NCI-H2227 (cell line): ENCODE measurements at regions not wholly inside any gene's neighbourhood (a gene's known extent, or its start where the extent isn't known, plus 50 kb on each side); places are given as distances from the start of the nearest gene placed in this dataset.
"Not testable (repeated sequence)": the region's sequence is repeated elsewhere in the genome, so short reads cannot be mapped to it uniquely, and the experiment has no call there.

ENCODE experiments used
- DNase-seq: peaks from one replicate; lab custom pipeline; 2025; ENCODE audit not compliant: unreplicated experiment; lab: John Stamatoyannopoulos, UW

GRCh38 chr15:39510001-39510701 lies 70.7 kb upstream of the THBS1 start:
- DNase-seq, result no peak

- DNase-seq, result no peak
These were observed 69.6 kb upstream of the THBS1 start for GRCh38 chr15:39511000-39511915.

- DNase-seq, result no peak
These were observed 69.0 kb upstream of the THBS1 start for GRCh38 chr15:39511916-39512260.

- no peak for DNase-seq
These were observed 68.2 kb upstream of the THBS1 start for GRCh38 chr15:39512643-39513042.

GRCh38 chr15:39513936-39514335 lies 66.9 kb upstream of the THBS1 start:
- DNase-seq, result no peak

- no peak for DNase-seq
These were observed 65.9 kb upstream of the THBS1 start for GRCh38 chr15:39514933-39515332.

- DNase-seq, result no peak
These were observed 65.1 kb upstream of the THBS1 start for GRCh38 chr15:39515765-39516164.

GRCh38 chr15:39517122-39517855 lies 63.6 kb upstream of the THBS1 start:
- DNase-seq, result no peak

GRCh38 chr15:39523968-39524367 lies 56.9 kb upstream of the THBS1 start:
- DNase-seq, result not testable (repeated sequence)

- no peak for DNase-seq
These were observed 51.4 kb upstream of the THBS1 start for GRCh38 chr15:39529457-39529856.

GRCh38 chr15:39530480-39531342 lies 50.2 kb upstream of the THBS1 start:
- no peak for DNase-seq
